ENCODE measurements at regions not wholly inside any gene's neighbourhood (a gene's known extent, or its start where the extent isn't known, plus 50 kb on each side); places are given as distances from the start of the nearest gene placed in this dataset.

DNA sequence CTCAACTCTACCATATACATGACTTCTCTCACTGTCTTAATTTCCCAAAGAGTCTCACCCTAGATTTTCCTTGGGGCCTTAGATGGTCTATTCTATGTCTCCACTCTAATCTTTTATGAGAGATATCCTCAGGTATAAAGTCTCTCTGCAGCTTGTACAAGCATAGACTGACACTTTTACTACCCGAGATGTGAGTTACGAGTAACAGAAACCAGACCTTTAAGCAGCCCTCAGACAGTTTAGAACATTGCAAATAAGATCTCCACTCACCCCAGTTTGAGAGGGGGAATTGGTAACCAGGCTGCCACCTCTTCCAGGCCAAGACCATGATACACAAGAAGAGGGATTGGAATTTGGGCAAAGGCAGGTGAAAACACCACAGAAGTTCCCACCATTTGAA is 542.5 kb downstream of the TLE4 start:
- no peak for DNase-seq

DNA sequence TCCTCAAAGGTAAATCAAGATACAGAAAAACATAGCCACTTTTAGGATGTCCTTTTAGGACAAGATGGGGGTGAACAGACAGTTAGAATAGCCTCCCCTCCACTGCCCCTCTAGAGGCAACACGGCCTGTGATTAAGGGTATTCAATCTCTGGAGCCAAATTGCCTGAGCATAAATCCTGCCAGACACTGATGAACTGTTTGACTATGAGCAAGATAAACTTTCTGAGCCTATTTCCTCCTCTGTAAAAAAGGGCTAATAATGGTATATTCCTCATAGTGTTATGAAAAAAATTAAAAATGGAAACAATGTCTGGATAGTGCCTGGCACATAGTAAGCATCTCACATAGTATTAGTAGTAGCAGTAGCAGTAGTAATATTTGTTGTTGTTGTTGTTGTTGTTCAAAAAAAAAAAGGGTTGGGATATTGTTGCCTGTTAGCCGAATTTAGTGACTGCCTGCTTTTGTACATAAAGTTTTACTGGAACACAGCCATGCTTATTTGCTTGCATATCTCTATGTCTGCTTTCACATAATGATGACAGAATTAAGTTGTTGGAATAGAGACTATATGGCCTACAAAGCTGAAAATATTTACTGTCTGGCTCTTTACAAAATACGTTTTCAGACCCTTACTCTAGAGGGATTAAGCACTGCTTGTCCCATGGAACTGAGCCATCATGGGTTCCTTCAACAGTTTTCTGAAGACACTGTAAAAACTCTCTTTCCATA is 536.3 kb downstream of the TLE4 start:
- DNase-seq: no peak

DNA sequence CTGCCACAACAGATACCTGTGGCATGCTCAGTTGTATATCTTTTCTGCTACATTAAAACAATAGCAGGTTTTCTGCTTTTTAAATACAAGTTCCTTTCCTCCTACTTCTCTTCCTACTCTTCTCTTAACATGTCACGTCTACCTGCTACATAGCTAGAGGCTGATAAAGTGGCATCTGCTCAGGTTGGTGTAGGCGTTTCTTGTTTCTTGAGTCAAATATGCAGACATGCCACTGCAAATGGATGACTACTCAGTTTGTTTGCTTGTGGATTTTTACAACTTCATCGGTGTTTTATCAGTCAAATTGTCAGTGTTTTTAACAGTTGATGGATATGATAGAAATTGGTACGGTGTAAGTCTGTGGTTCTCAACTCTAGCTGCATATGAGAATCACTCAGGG is 525.7 kb downstream of the TLE4 start:
- DNase-seq: no peak

DNA sequence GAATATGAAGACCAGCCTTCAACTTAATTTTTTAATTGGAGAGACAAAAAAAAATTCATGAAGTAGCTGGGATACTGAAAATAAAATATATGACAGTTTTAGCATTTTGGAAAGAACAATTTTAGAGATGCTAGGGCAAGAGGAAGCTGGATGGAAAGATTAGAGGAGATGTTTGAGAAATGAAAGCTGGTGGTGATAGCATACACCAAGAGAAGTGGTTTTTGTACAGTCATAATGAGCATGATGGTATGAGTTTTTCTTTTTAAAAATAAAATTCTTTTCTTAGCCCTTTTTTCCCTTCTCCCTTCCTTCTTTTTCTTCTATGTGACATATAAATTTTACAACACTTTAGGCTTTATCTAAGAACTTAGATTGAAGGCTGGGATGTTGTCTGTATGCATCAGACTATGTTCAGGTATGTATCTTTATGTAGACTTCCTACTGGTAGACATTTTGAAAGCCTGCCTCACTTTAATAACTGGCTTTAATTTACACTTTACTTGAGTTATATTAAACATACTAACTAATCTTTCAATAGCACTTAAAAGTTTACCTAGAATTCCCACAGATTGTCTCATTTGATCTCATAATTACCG is 522.5 kb downstream of the TLE4 start:
- no peak for DNase-seq

DNA sequence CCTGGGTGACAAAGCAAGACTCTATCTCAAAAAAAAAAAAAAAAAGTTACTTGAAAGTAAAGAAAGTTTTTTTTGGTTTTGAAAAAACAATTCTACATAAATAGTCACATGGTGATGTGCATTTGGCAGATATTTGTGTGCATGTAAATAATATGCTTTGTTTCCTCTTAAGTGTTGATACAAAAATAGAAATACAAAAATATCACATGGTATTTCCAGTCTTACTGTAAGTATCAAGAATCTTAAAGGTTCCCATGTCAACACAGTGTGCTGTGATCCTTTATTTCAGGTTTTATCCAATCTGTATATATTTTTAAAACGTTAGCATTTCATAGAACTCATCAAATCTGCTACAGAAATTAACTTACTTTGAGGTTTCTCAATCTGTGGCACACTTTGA is 521.9 kb downstream of the TLE4 start:
- no peak for DNase-seq

DNA sequence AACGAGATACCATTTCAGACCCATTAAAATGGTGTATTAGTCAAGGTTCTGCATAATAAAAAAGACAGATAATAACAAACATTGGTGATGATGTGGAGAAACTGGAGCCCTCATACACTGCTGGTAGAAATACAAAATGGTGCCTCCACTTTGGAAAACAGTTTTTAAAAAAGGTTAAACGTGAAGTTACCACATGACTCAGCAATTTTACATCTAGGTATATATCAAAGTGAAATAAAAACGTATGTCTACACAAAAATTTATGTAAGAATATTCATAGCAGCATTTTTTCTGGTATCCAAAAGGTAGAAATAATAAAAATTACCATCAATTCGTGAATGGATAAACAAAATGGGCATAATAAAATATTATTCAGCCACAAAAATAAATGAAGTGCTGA is 519.8 kb downstream of the TLE4 start:
- no peak for DNase-seq

DNA sequence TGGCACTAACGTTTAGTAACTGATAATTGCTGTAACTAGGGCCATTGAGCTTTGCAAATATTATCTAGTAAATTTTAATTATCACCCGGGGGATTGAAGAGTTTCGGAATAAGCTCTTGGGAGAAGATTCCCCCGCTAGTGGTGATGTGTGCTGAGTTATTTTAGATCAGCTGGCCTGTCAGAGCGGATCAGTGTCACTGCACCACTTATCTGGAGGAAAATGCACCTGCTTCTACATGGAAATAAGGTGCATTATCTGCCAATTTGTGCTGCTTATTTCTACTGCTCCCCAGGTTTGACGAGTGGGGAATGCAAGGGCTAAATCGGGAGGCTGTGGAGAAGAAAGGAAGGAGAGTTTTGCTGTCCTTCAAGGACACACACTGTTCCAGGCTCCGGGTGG is 518.6 kb downstream of the TLE4 start:
- DNase-seq: no peak

DNA sequence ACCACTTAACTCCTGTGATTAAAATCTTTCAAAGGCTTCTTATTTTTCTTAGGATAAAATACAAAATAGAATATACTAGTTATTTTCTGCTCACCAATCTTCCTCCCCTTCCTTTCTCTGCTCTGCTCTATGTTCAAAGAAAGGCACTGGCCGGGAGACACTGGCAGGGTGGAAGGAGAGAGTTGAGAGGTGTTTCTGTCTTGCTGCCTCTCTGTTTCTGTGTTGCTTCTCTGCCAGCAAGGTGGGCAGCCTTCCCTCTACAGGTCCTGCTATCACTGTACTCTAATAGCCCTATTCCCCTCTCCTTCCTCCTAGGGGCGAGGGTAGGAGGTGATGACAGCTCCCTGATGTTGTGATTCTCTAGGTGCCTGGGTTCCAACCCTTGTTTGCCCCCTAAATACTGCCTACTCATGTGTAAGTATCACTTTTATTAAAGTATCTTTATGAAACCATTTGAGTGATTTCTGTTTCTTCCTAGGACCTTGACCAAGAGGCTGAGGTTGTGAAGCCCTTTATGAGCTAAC is 515.1 kb downstream of the TLE4 start:
- no peak for DNase-seq

GRCh38 chr9:80086386-80086785 is 514.6 kb downstream of the TLE4 start:
- no peak for DNase-seq

GRCh38 chr9:80085668-80086067 is 513.9 kb downstream of the TLE4 start:
- no peak for DNase-seq

DNA sequence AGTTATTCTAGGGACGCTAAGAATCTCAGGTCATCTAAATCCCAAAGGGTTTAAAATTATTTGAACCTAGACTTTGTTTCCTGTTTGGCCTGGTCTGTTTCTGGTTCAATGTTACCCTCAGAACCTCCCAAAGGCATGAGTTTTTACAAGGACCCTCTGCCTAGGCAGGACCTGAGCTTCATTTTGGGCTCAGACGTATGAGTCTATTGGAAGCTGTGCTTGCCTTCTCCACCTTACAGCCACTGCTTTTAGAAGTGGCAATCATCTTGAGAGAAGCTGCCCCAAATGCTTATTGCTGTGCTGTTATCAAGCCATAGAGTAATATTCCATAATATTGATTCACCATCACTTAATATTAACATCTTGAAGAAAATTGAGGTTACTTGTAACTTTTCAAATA is 510.4 kb downstream of the TLE4 start:
- no peak for DNase-seq

DNA sequence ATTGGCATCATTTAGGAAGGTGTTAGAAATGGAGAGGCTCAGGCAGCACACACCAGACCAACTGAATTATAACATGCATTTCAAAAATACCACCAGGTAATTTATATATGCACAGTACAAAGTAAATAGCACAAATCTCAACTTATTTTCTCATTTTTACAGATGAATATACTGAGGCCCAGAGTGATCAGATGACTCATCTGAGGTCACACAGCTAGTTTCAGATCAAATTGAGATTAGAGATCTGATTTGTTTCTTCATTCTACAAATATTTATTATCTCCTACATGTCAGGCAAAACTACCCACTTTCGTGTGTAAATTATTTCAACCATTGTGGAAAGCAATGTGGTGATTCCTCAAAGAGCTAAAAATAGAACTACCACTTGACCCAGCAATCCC is 507.1 kb downstream of the TLE4 start:
- no peak for DNase-seq

DNA sequence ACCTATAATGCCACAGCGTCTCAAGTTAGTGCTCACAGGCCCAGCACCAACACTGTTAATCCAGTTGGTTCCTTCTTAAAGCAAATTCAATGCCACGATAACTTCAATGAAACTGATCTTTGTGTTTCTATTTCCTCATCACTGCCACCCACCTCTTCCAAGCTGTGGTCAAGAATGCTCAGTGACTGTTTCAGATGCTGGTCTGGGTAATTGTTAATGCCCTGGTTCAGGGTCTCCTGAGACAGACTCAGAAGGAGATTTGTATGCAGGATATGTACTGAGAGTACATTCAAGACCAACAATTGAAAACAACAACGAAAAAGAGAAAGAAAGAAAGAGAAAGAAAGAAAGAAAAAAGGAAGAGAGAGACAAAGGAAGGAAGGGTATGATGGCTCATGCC is 505.3 kb downstream of the TLE4 start:
- no peak for DNase-seq

- DNase-seq: no peak
Measured at GRCh38 chr9:80076162-80076561, 504.4 kb downstream of the TLE4 start.

GRCh38 chr9:80074439-80074838 is 502.7 kb downstream of the TLE4 start:
- no peak for DNase-seq

- no peak for DNase-seq
Measured at GRCh38 chr9:80072451-80072850, 500.7 kb downstream of the TLE4 start.

- DNase-seq: no peak
Measured at GRCh38 chr9:80070071-80070742, 498.4 kb downstream of the TLE4 start.

DNA sequence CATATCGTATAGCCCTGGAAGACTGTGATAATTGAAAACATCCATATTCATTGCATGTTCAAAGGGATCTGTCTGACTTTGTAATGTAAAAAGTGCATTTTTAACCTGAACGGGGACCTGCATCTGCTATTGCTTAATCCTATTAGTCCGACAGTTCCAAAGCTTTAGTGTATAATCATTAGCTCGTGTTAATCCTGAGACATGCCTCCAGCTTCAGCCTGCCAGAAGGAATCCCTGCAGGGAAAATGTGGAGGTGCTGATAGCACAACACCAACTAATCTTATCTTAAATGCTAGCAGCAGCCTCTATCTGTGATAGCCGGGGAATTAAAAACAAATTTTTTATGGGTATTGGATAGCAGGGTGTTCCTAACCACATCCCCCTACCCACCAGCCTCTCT is 495.2 kb downstream of the TLE4 start:
- DNase-seq: no peak

DNA sequence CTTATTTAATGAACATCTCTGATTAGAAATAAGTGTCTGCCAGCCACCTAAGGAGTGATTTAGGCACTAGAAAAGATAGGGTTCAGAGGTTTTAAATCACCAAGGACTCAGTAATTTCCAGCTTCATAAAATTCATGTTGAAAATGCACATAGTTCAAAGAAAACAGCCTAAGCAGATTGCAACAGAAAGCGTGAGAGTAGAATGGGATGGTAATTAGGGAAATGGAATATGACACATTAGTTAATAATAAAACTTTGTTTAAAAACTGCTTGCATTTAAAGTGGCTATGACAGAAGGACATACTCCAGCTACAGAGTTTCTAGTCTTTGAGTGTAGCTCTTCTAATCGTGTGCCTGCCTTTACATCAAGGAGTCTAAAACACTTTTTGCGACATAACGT is 490.8 kb downstream of the TLE4 start:
- no peak for DNase-seq

GRCh38 chr9:80061940-80062339 is 490.2 kb downstream of the TLE4 start:
- peak; percentile 7 for DNase-seq

DNA sequence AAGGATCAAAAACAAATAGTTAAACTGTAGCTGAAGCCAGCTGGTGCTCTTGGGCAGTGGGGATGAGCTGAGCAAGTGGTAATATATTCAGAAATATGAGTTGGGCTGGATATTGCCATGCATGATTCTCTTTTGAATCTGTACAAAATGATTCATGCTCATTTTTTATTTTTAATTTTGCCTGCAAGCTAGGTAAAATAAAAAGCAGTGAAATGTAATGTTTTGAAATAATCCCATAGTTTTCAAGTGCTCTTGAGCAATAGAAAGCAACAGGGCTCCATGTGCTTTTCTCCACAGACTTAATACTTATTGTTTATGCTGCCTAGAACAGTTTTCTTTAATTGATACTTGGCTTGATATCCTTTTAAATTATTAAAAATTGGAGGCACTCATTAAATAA is 489.3 kb downstream of the TLE4 start:
- DNase-seq: no peak

DNA sequence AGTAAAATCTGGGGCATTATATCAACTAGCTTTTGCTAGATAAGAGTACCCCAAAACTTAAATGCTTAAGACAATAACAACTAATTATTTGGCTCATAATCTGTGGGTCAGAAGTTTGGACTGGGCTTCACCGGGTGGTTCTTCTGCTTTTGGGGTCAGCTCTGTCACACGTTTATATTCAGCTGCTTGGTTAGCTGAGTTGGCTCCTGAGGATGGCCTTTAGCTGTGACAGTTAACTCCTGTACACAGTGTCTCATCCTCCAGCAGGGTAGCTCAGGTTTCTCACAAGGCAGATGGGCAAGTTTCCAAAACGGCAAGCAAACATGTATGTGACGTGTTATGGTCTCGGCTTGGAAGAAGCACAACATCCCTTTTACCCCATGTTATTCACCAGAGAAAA is 488.2 kb downstream of the TLE4 start:
- DNase-seq: no peak

- no peak for DNase-seq
Measured at GRCh38 chr9:80059191-80059590, 487.4 kb downstream of the TLE4 start.

GRCh38 chr9:80052830-80053229 is 481.1 kb downstream of the TLE4 start:
- DNase-seq: no peak
